Hepatocyte (in vitro differentiated cells): ENCODE measurements at regions not wholly inside any gene's neighbourhood (a gene's known extent, or its start where the extent isn't known, plus 50 kb on each side); places are given as distances from the start of the nearest gene placed in this dataset.

Experiments
- DNase-seq: peaks from one replicate; pipeline ENCODE4 v3.0.0-alpha.2; 2016; ENCODE audit warnings: low spot score
- H2AFZ ChIP-seq: fragments of 200-600 bp; sonication (generic); 2 replicates; pipeline ENCODE4 v1.6.0; 2016; ENCODE audit warnings: antibody characterized with exemption, mild to moderate bottlenecking
- H3K27ac ChIP-seq: fragments of 200-600 bp; sonication (generic); 2 replicates; pipeline ENCODE4 v1.5.1; 2016; ENCODE audit warnings: mild to moderate bottlenecking
- H3K27me3 ChIP-seq: fragments of 200-600 bp; sonication (generic); 2 replicates; pipeline ENCODE4 v1.6.1; 2016
- H3K36me3 ChIP-seq: fragments of 200-600 bp; sonication (generic); replicated peaks from 2 replicates; pipeline ENCODE4 v1.5.1; 2016; ENCODE audit warnings: low read depth; ENCODE audit not compliant: insufficient read depth
- H3K4me1 ChIP-seq: fragments of 200-600 bp; sonication (generic); 2 replicates; pipeline ENCODE4 v1.5.1; 2016; ENCODE audit warnings: mild to moderate bottlenecking, moderate library complexity; ENCODE audit not compliant: insufficient read depth
- H3K4me2 ChIP-seq: fragments of 200-600 bp; sonication (generic); 2 replicates; pipeline ENCODE4 v1.6.0; 2016
- H3K4me3 ChIP-seq: fragments of 200-600 bp; sonication (generic); 2 replicates; pipeline ENCODE4 v1.5.1; 2016; ENCODE audit warnings: mild to moderate bottlenecking
- H3K79me2 ChIP-seq: fragments of 200-600 bp; sonication (generic); 2 replicates; pipeline ENCODE4 v1.6.0; 2017; ENCODE audit warnings: mild to moderate bottlenecking
- H3K9me2 ChIP-seq: fragments of 200-600 bp; sonication (generic); replicated peaks from 2 replicates; pipeline ENCODE4 v1.6.0; 2017; ENCODE audit warnings: mild to moderate bottlenecking; ENCODE audit not compliant: insufficient read depth
- H3K9me3 ChIP-seq: fragments of 200-600 bp; sonication (generic); 2 replicates; pipeline ENCODE4 v1.5.1; 2016; ENCODE audit warnings: low read depth, mild to moderate bottlenecking
- H4K20me1 ChIP-seq: fragments of 200-600 bp; sonication (generic); 2 replicates; pipeline ENCODE4 v1.6.0; 2016; ENCODE audit warnings: mild to moderate bottlenecking; ENCODE audit not compliant: insufficient read depth, poor library complexity, severe bottlenecking
- CTCF ChIP-seq: fragments of 200-600 bp; sonication (generic); IDR thresholded peaks from 2 replicates; pipeline ENCODE4 v1.5.1; 2016; ENCODE audit warnings: antibody characterized with exemption, mild to moderate bottlenecking; ENCODE audit not compliant: poor library complexity
- EZH2 ChIP-seq: fragments of 200-600 bp; sonication (generic); IDR thresholded peaks from 2 replicates; pipeline ENCODE4 v1.6.1; 2016; ENCODE audit warnings: antibody characterized with exemption, mild to moderate bottlenecking, borderline replicate concordance
- EZH2phosphoT487 ChIP-seq: fragments of 200-600 bp; sonication (generic); IDR thresholded peaks from one replicate; pipeline ENCODE4 v1.6.1; 2018; ENCODE audit warnings: antibody characterized with exemption, mild to moderate bottlenecking, low read depth, moderate library complexity; ENCODE audit not compliant: unreplicated experiment, severe bottlenecking
- WGBS: methylation state at CpG from one replicate; pipeline ENCODE4 v1.1.6; 2016; ENCODE audit warnings: low lambda C conversion rate; ENCODE audit errors: missing lambda C conversion rate; 5-methylcytosine and 5-hydroxymethylcytosine counted together

- Histone ChIP-seq H3K79me2 (no peaks in the 10 kb centered on the region), H3K27ac (no peak overlapping the region), H2AFZ (no peak overlapping the region), H3K27me3 (no peaks in the 10 kb centered on the region), H3K4me3 (no peak overlapping the region), H3K9me2 (no peaks in the 10 kb centered on the region), H3K36me3 (no peaks in the 10 kb centered on the region), H3K9me3 (no peaks in the 10 kb centered on the region), H3K4me2 (no peak overlapping the region), H3K4me1 (no peaks in the 10 kb centered on the region), H4K20me1 (no peaks in the 10 kb centered on the region)
- DNase-seq, result no peak
- WGBS, result 62% methylated on average over 5 of the region's 5 CpGs
- no peak for TF ChIP-seq EZH2phosphoT487
- TF ChIP-seq EZH2, result no peak
- TF ChIP-seq CTCF, result no peak
Observed at GRCh38 chr12:126648074-126648473, 1582.8 kb downstream of the AACS start.

- H3K79me2 ChIP-seq, result no peaks in the 10 kb centered on the region
Observed at GRCh38 chr12:126651133-126651532, 1585.9 kb downstream of the AACS start.

GRCh38 chr12:126663304-126664094 is 1598.3 kb downstream of the AACS start:
- 37% methylated on average over 6 of the region's 6 CpGs for WGBS
- no peaks in the 10 kb centered on the region for H3K36me3 ChIP-seq
- H4K20me1 ChIP-seq, result no peaks in the 10 kb centered on the region
- peak; percentile 29 for TF ChIP-seq CTCF
- no peak for TF ChIP-seq EZH2phosphoT487
- TF ChIP-seq EZH2, result no peak
- no peaks in the 10 kb centered on the region for H3K9me2 ChIP-seq
- no peak overlapping the region for H2AFZ ChIP-seq
- peak; percentile 16 for DNase-seq
- H3K4me1 ChIP-seq, result no peaks in the 10 kb centered on the region
- H3K79me2 ChIP-seq, result no peaks in the 10 kb centered on the region
- no peak overlapping the region for H3K27ac ChIP-seq
- H3K27me3 ChIP-seq, result no peaks in the 10 kb centered on the region
- no peak overlapping the region for H3K4me2 ChIP-seq
- H3K4me3 ChIP-seq, result no peak overlapping the region
- H3K9me3 ChIP-seq, result no peaks in the 10 kb centered on the region

More at GRCh38 chr12:126651133-126651532, 1585.9 kb downstream of the AACS start:
- WGBS, result 91% methylated on average over 5 of the region's 5 CpGs
- no peaks in the 10 kb centered on the region for H4K20me1 ChIP-seq
- H3K4me2 ChIP-seq, result no peak overlapping the region
- no peak for DNase-seq
- H2AFZ ChIP-seq, result no peak overlapping the region
- no peak overlapping the region for H3K27ac ChIP-seq
- TF ChIP-seq EZH2phosphoT487 (no peak), EZH2 (no peak), CTCF (no peak)
- H3K9me3 ChIP-seq, result no peaks in the 10 kb centered on the region
- H3K27me3 ChIP-seq, result no peaks in the 10 kb centered on the region
- no peaks in the 10 kb centered on the region for H3K4me1 ChIP-seq
- H3K9me2 ChIP-seq, result no peaks in the 10 kb centered on the region
- no peaks in the 10 kb centered on the region for H3K36me3 ChIP-seq
- no peak overlapping the region for H3K4me3 ChIP-seq
